A549 (cell line): ENCODE measurements at regions not wholly inside any gene's neighbourhood (a gene's known extent, or its start where the extent isn't known, plus 50 kb on each side); places are given as distances from the start of the nearest gene placed in this dataset.

ENCODE experiments used
- ATAC-seq, 2 experiments: fragments of 200-7000 bp in 1 of 2; fragments of >200 bp in 1 of 2; cut with Nextera tagmentation in 1 of 2; cut with Tn5 transposase in 1 of 2; 3 replicates each; pipeline versions ENCODE4 v1.8.0 to v1.9.1; 2018 to 2020; ENCODE audit warnings: mild to moderate bottlenecking in 1 of 2, moderate library complexity in 1 of 2
- CTCF ChIA-PET: fragments of 300-600 bp; sonication (Branson Sonifier 250); formaldehyde crosslinking; extraction: SDS; loops from one replicate; lab custom pipeline; 2021; ENCODE audit warnings: antibody characterized with exemption, inconsistent platforms; lab: Yijun Ruan, JAX
- POLR2A ChIA-PET: fragments of 350-600 bp; formaldehyde crosslinking; extraction: SDS; loops from one replicate; lab custom pipeline; 2021; ENCODE audit warnings: antibody characterized with exemption, inconsistent platforms; lab: Yijun Ruan, JAX
- DNase-seq, 2 experiments: peaks; one replicate each; pipeline versions ENCODE4 v3.0.0 to v3.0.0-alpha.2; 2011 to 2016; ENCODE audit warnings: low read depth in 1 of 2, low spot score in 1 of 2
- FAIRE-seq: peaks from 2 replicates; lab custom pipeline; 2011; peaks lifted over from hg19 to GRCh38; lab: Jason Lieb, UNC
- H3K27ac ChIP-seq, 2 experiments: fragments of >200 bp; sonication (Bioruptor Twin); formaldehyde crosslinking; 3 replicates each; pipeline ENCODE4 v1.5.1; 2016 to 2017
- H3K4me1 ChIP-seq: fragments of >200 bp; sonication (Bioruptor Twin); formaldehyde crosslinking; 3 replicates; pipeline ENCODE4 v1.6.1; 2016
- H3K4me2 ChIP-seq: fragments of >200 bp; sonication (Bioruptor Twin); formaldehyde crosslinking; 3 replicates; pipeline ENCODE4 v1.6.1; 2016
- H3K4me3 ChIP-seq: fragments of >200 bp; sonication (Bioruptor Twin); formaldehyde crosslinking; 3 replicates; pipeline ENCODE4 v1.5.1; 2016
- H3K9me3 ChIP-seq: fragments of >200 bp; sonication (Bioruptor Twin); formaldehyde crosslinking; 3 replicates; pipeline ENCODE4 v1.6.1; 2016
- CTCF ChIP-seq: fragments of >200 bp; sonication (Bioruptor Twin); formaldehyde crosslinking; IDR thresholded peaks from 3 replicates; pipeline ENCODE4 v1.5.1; 2016
- EHF ChIP-seq: fragments of 250-450 bp; sonication (Bioruptor Pico); IDR thresholded peaks from 2 replicates; pipeline ENCODE4 v1.5.0; 2020; ENCODE audit warnings: mild to moderate bottlenecking
- ELK1 ChIP-seq: fragments of 150-350 bp; IDR thresholded peaks from 2 replicates; pipeline ENCODE4 v1.6.1; 2014; ENCODE audit warnings: low read depth, mild to moderate bottlenecking, low read length
- EP300 ChIP-seq, 2 experiments: fragments of >200 bp; sonication (Bioruptor Twin); formaldehyde crosslinking; IDR thresholded peaks; 2 replicates in 1 of 2; 3 replicates in 1 of 2; pipeline ENCODE4 v1.6.1; 2016 to 2017
- ESRRA ChIP-seq: fragments of 150-350 bp; IDR thresholded peaks from 2 replicates; pipeline ENCODE4 v1.6.1; 2014; ENCODE audit warnings: mild to moderate bottlenecking, low read length, borderline replicate concordance
- FOSB ChIP-seq: fragments of 250-450 bp; sonication (Bioruptor Pico); IDR thresholded peaks from 2 replicates; pipeline ENCODE4 v1.5.0; 2020; ENCODE audit warnings: mild to moderate bottlenecking, moderate library complexity
- GATA3 ChIP-seq: IDR thresholded peaks from 2 replicates; pipeline ENCODE4 v1.6.1; 2012; ENCODE audit warnings: borderline replicate concordance
- HDAC2 ChIP-seq: fragments of 200-600 bp; sonication (generic); IDR thresholded peaks from 2 replicates; pipeline ENCODE4 v1.6.1; 2016
- HMGXB4 ChIP-seq: fragments of 250-450 bp; sonication (Bioruptor Pico); IDR thresholded peaks from 2 replicates; pipeline ENCODE4 v1.5.0; 2021; ENCODE audit warnings: mild to moderate bottlenecking, moderate library complexity, borderline replicate concordance
- HOXA7 ChIP-seq: fragments of 250-450 bp; sonication (Bioruptor Pico); IDR thresholded peaks from 2 replicates; pipeline ENCODE4 v1.5.0; 2020; ENCODE audit warnings: mild to moderate bottlenecking, moderate library complexity
- HOXB5 ChIP-seq: fragments of 250-450 bp; sonication (Bioruptor Pico); IDR thresholded peaks from 2 replicates; pipeline ENCODE4 v1.5.0; 2020; ENCODE audit warnings: mild to moderate bottlenecking, moderate library complexity
- JUN ChIP-seq, 2 experiments: fragments of >200 bp; sonication (Bioruptor Twin); formaldehyde crosslinking; IDR thresholded peaks; 2 replicates in 1 of 2; 3 replicates in 1 of 2; pipeline ENCODE4 v1.6.1; 2016 to 2017
- KDM1A ChIP-seq: fragments of 200-600 bp; sonication (generic); IDR thresholded peaks from 2 replicates; pipeline ENCODE4 v1.6.1; 2016; ENCODE audit warnings: low read depth, mild to moderate bottlenecking
- KDM5A ChIP-seq: fragments of 200-600 bp; sonication (generic); IDR thresholded peaks from 2 replicates; pipeline ENCODE4 v1.6.1; 2016; ENCODE audit warnings: antibody characterized with exemption, mild to moderate bottlenecking
- MYC ChIP-seq: IDR thresholded peaks from 2 replicates; pipeline ENCODE4 v1.6.1; 2012; ENCODE audit warnings: mild to moderate bottlenecking, inconsistent platforms, low read length, improper control_type of control experiment, borderline replicate concordance
- NPAS2 ChIP-seq: fragments of 250-450 bp; sonication (Bioruptor Pico); IDR thresholded peaks from 2 replicates; pipeline ENCODE4 v1.8.0; 2022; ENCODE audit warnings: mild to moderate bottlenecking, moderate library complexity, borderline replicate concordance
- RAD21 ChIP-seq, 2 experiments: fragments of >200 bp in 1 of 2; sonication (Bioruptor Twin) in 1 of 2; formaldehyde crosslinking in 1 of 2; IDR thresholded peaks in 1 of 2; conservative IDR thresholded peaks in 1 of 2; 2 replicates in 1 of 2; 3 replicates in 1 of 2; pipeline ENCODE4 v1.6.1; 2012 to 2018; ENCODE audit warnings: inconsistent platforms in 1 of 2
- REST ChIP-seq: fragments of 200-600 bp; sonication (generic); IDR thresholded peaks from 2 replicates; pipeline ENCODE4 v1.6.1; 2016; ENCODE audit warnings: antibody characterized with exemption, mild to moderate bottlenecking, moderate library complexity
- RFX5 ChIP-seq: fragments of 450-650 bp; IDR thresholded peaks from 2 replicates; pipeline ENCODE4 v1.7.1; 2014; ENCODE audit warnings: antibody characterized with exemption, mild to moderate bottlenecking, moderate library complexity
- SMC3 ChIP-seq: fragments of >200 bp; sonication (Bioruptor Twin); formaldehyde crosslinking; IDR thresholded peaks from 3 replicates; pipeline ENCODE4 v1.6.1; 2018; ENCODE audit warnings: inconsistent platforms
- SREBF2 ChIP-seq: fragments of 450-650 bp; IDR thresholded peaks from 2 replicates; pipeline ENCODE4 v1.6.1; 2014; ENCODE audit warnings: mild to moderate bottlenecking, moderate library complexity
- USF2 ChIP-seq: fragments of 450-650 bp; IDR thresholded peaks from 2 replicates; pipeline ENCODE4 v1.6.1; 2014; ENCODE audit warnings: antibody characterized with exemption
- ZC3H11A ChIP-seq: fragments of 450-650 bp; IDR thresholded peaks from 2 replicates; pipeline ENCODE4 v1.6.1; 2014; ENCODE audit warnings: antibody characterized with exemption, mild to moderate bottlenecking
- ZFP36 ChIP-seq: fragments of 450-650 bp; IDR thresholded peaks from 2 replicates; pipeline ENCODE4 v1.6.1; 2014; ENCODE audit warnings: borderline replicate concordance; ENCODE audit not compliant: partially characterized antibody
- WGBS: methylation state at CpG from one replicate; pipeline ENCODE4 v1.1.6; 2017; ENCODE audit errors: missing lambda C conversion rate; 5-methylcytosine and 5-hydroxymethylcytosine counted together

GRCh38 chr4:138485498-138485897 lies 243.3 kb upstream of the SLC7A11 start:
- 73% methylated on average over 3 of the region's 3 CpGs for WGBS
- FAIRE-seq: no peak
- H3K4me3 ChIP-seq: no peak overlapping the region
- no peak for DNase-seq
- ChIA-PET CTCF (no interaction called here), POLR2A (no interaction called here)
- no peaks in the 10 kb centered on the region for H3K9me3 ChIP-seq
- no peak for ATAC-seq
- no peak overlapping the region for H3K4me2 ChIP-seq
- H3K4me1 ChIP-seq: no peaks in the 10 kb centered on the region
- H3K27ac ChIP-seq: no peak overlapping the region
- TF ChIP-seq ESRRA (no peak), ZC3H11A (no peak), CTCF (no peak), RFX5 (no peak), FOSB (no peak), ELK1 (no peak), REST (no peak), SREBF2 (no peak), HOXA7 (CRISPR knock-in tag) (no peak), SMC3 (no peak), MYC (no peak), RAD21 (conservative IDR thresholded peaks at IDR 0.05 in 1 of 2, IDR thresholded peaks at IDR 0.05 in 1 of 2) (no peak), HOXB5 (CRISPR knock-in tag) (no peak), GATA3 (no peak), USF2 (no peak), NPAS2 (CRISPR knock-in tag) (no peak), EHF (CRISPR knock-in tag) (no peak)

GRCh38 chr4:138475116-138475515 lies 233.0 kb upstream of the SLC7A11 start:
- FAIRE-seq (no peak), ATAC-seq (no peak), DNase-seq (no peak)
- ChIA-PET POLR2A (no interaction called here), CTCF (no interaction called here)
- 84% methylated on average over 1 of the region's 1 CpG for WGBS
- Histone ChIP-seq H3K4me2 (no peak overlapping the region), H3K4me1 (no peaks in the 10 kb centered on the region), H3K4me3 (no peak overlapping the region), H3K27ac (no peak overlapping the region), H3K9me3 (no peaks in the 10 kb centered on the region)
- no peak for TF ChIP-seq HMGXB4 (CRISPR knock-in tag)
- TF ChIP-seq JUN (IDR thresholded peaks at IDR 0.05): no peak
- no peak for TF ChIP-seq KDM5A
- TF ChIP-seq ZFP36: no peak
- TF ChIP-seq NPAS2 (CRISPR knock-in tag): no peak
- TF ChIP-seq REST: no peak
- TF ChIP-seq KDM1A: no peak
- no peak for TF ChIP-seq USF2
- no peak for TF ChIP-seq EP300 (IDR thresholded peaks at IDR 0.05)
- no peak for TF ChIP-seq HDAC2
